Neural crest cell (in vitro differentiated cells): ENCODE measurements at regions not wholly inside any gene's neighbourhood (a gene's known extent, or its start where the extent isn't known, plus 50 kb on each side); places are given as distances from the start of the nearest gene placed in this dataset.

Experiments used
- DNase-seq: peaks from one replicate; pipeline ENCODE4 v3.0.0; 2021; ENCODE audit warnings: low read depth, mixed read lengths, low spot score
- H3K27ac Mint-ChIP-seq: one replicate; pipeline ENCODE4 v1.8.0; 2021; ENCODE audit warnings: mild to moderate bottlenecking, mixed read lengths; ENCODE audit not compliant: unreplicated experiment
- H3K27me3 Mint-ChIP-seq: 2 replicates; pipeline ENCODE4 v1.8.0; 2021; ENCODE audit warnings: low read depth, mild to moderate bottlenecking, mixed read lengths
- H3K36me3 Mint-ChIP-seq: 2 replicates; pipeline ENCODE4 v1.8.0; 2021; ENCODE audit warnings: low read depth, mild to moderate bottlenecking, mixed read lengths
- H3K4me1 Mint-ChIP-seq: 2 replicates; pipeline ENCODE4 v1.8.0; 2021; ENCODE audit warnings: mixed read lengths
- H3K4me3 Mint-ChIP-seq: one replicate; pipeline ENCODE4 v1.8.0; 2021; ENCODE audit warnings: mild to moderate bottlenecking, mixed read lengths
- H3K9me3 Mint-ChIP-seq: 2 replicates; pipeline ENCODE4 v1.8.0; 2021; ENCODE audit warnings: mixed read lengths
- CTCF ChIP-seq: fragments of 200-600 bp; sonication (generic); conservative IDR thresholded peaks from 2 replicates; pipeline ENCODE4 v1.5.0; 2021; ENCODE audit warnings: antibody characterized with exemption, mild to moderate bottlenecking

- no peak for TF ChIP-seq CTCF
- Mint-ChIP-seq H3K4me3 (no peak overlapping the region), H3K36me3 (no peaks in the 10 kb centered on the region), H3K27me3 (peaks cover 6% of the 10 kb centered on the region), H3K4me1 (no peaks in the 10 kb centered on the region), H3K9me3 (no peaks in the 10 kb centered on the region), H3K27ac (no peak overlapping the region)
- DNase-seq = no peak
These were observed 366.8 kb upstream of the CCDC179 start for GRCh38 chr11:23227078-23227445.

GRCh38 chr11:23232652-23233051 is 372.4 kb upstream of the CCDC179 start:
- H3K27ac Mint-ChIP-seq = no peak overlapping the region
- TF ChIP-seq CTCF = no peak
- H3K36me3 Mint-ChIP-seq = no peaks in the 10 kb centered on the region
- H3K4me3 Mint-ChIP-seq = no peak overlapping the region
- no peaks in the 10 kb centered on the region for H3K9me3 Mint-ChIP-seq
- DNase-seq = no peak
- H3K4me1 Mint-ChIP-seq = no peaks in the 10 kb centered on the region
- H3K27me3 Mint-ChIP-seq = peaks cover 6% of the 10 kb centered on the region

GRCh38 chr11:23233075-23233474 is 372.8 kb upstream of the CCDC179 start:
- Mint-ChIP-seq H3K4me3 (no peak overlapping the region), H3K27me3 (peaks cover 6% of the 10 kb centered on the region), H3K9me3 (no peaks in the 10 kb centered on the region), H3K27ac (no peak overlapping the region), H3K4me1 (no peaks in the 10 kb centered on the region), H3K36me3 (no peaks in the 10 kb centered on the region)
- TF ChIP-seq CTCF = no peak
- no peak for DNase-seq

GRCh38 chr11:23236826-23237555 is 376.7 kb upstream of the CCDC179 start:
- Mint-ChIP-seq H3K9me3 (no peaks in the 10 kb centered on the region), H3K4me3 (no peak overlapping the region), H3K27me3 (no peaks in the 10 kb centered on the region), H3K27ac (no peak overlapping the region), H3K4me1 (no peaks in the 10 kb centered on the region), H3K36me3 (no peaks in the 10 kb centered on the region)
- DNase-seq = no peak
- no peak for TF ChIP-seq CTCF

GRCh38 chr11:23252426-23252825 is 392.2 kb upstream of the CCDC179 start:
- no peaks in the 10 kb centered on the region for H3K27me3 Mint-ChIP-seq
- no peak overlapping the region for H3K4me3 Mint-ChIP-seq
- H3K9me3 Mint-ChIP-seq = peaks cover 3% of the 10 kb centered on the region
- no peak for DNase-seq
- H3K36me3 Mint-ChIP-seq = no peaks in the 10 kb centered on the region
- H3K27ac Mint-ChIP-seq = no peak overlapping the region
- no peak for TF ChIP-seq CTCF
- no peaks in the 10 kb centered on the region for H3K4me1 Mint-ChIP-seq
